KOPT-K1 (cell line): ENCODE measurements at regions not wholly inside any gene's neighbourhood (a gene's known extent, or its start where the extent isn't known, plus 50 kb on each side); places are given as distances from the start of the nearest gene placed in this dataset.

Experiments used
- H3K27ac ChIP-seq: fragments of 200-600 bp; sonication (generic); 2 replicates; pipeline ENCODE4 v1.5.1; 2016; ENCODE audit warnings: antibody characterized with exemption, mild to moderate bottlenecking, low read depth, low read length; ENCODE audit not compliant: poor library complexity, severe bottlenecking
- H3K36me3 ChIP-seq: fragments of 200-600 bp; sonication (generic); 2 replicates; pipeline ENCODE4 v1.5.1; 2017; ENCODE audit warnings: antibody characterized with exemption, mild to moderate bottlenecking, low read length, moderate library complexity; ENCODE audit not compliant: insufficient read depth
- H3K9me3 ChIP-seq: fragments of 200-600 bp; sonication (generic); 2 replicates; pipeline ENCODE4 v1.5.1; 2017; ENCODE audit warnings: antibody characterized with exemption, low read length, mild to moderate bottlenecking; ENCODE audit not compliant: insufficient read depth, poor library complexity, severe bottlenecking

DNA sequence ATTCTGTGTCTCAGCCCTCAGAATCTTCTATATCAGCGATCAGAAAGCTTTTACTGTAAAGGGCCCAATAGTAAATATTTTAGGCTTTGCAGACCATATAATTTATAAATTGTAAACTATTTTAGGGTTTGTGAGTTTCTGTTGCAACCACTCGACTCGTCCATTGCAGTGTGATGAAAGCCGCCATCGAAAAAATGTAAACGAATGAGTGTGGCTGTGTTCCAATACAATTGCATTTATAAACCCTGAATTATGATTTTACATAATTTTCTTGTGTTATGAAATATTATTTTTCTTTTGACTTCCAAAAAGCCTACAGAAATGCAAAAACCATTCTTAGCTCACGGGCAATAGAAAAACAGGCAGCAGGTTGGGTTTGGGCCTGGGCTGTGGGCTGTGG is 62.5 kb upstream of the ADO start:
- no peak overlapping the region for H3K27ac ChIP-seq
- H3K9me3 ChIP-seq, result no peaks in the 10 kb centered on the region
- no peaks in the 10 kb centered on the region for H3K36me3 ChIP-seq

DNA sequence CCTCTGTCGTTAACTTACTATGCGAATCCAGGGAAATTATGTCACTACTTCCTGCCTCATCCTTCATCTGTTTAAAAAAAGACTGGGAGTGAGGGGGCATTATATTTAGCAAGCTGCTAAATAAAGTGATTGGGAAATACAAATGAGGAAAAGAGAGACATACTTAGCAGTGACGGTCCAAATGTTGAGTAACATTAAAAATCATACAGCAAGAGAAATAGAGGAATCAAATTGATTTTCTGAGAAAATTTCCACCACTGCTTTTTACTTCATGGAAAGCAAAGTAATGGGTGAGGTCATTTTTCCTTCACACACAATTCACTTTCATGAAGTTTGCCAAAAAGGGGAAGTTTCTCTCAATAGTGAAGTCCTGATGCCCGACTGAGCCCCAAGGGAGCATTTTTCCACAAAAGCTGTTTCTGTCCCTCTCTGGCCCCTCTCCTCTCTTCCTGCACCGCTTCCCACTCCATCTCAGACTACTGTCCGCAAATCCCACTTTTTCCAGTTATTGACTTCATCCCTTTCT is 61.9 kb upstream of the ADO start:
- Histone ChIP-seq H3K9me3 (no peaks in the 10 kb centered on the region), H3K27ac (no peak overlapping the region), H3K36me3 (no peaks in the 10 kb centered on the region)

DNA sequence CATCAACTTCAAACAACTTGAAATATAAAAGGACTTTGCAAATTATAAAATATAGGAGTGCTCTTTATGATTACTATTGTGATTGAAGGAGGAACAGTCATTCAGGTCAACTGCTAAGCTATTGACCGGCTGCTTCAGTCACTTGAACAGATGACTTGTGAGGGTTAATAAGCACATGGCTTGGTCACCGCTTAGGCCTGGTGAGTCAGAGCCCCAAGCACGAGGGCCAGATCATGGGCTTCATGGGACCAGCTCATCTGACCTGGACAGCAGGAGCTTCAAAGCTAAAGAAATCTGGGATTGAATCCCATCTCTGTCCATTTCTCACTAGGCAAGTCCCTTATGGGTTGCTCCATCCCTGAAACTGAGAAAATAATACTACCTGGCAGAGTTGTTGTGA is 60.4 kb upstream of the ADO start:
- H3K9me3 ChIP-seq, result no peaks in the 10 kb centered on the region
- H3K27ac ChIP-seq, result no peak overlapping the region
- H3K36me3 ChIP-seq, result no peaks in the 10 kb centered on the region

DNA sequence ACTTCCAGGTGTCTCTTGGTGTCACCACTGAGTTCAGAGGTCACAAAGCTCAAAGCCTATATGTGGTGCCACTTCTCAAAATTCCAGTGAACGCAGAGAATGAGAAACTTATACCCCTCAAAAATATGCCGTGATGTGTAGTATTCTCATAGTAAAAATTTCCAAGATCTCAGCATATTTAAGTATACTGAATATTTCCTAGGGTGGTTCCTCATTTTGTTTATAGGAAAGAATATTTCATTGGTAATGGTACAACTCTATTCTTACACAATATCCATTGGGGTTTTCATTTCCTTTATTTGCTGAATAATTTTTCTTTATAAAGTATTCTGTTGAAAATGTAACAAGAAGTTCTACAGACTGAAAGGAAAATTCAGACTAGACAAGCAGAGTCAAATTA is 58.9 kb upstream of the ADO start:
- Histone ChIP-seq H3K36me3 (no peaks in the 10 kb centered on the region), H3K9me3 (no peaks in the 10 kb centered on the region), H3K27ac (no peak overlapping the region)

DNA sequence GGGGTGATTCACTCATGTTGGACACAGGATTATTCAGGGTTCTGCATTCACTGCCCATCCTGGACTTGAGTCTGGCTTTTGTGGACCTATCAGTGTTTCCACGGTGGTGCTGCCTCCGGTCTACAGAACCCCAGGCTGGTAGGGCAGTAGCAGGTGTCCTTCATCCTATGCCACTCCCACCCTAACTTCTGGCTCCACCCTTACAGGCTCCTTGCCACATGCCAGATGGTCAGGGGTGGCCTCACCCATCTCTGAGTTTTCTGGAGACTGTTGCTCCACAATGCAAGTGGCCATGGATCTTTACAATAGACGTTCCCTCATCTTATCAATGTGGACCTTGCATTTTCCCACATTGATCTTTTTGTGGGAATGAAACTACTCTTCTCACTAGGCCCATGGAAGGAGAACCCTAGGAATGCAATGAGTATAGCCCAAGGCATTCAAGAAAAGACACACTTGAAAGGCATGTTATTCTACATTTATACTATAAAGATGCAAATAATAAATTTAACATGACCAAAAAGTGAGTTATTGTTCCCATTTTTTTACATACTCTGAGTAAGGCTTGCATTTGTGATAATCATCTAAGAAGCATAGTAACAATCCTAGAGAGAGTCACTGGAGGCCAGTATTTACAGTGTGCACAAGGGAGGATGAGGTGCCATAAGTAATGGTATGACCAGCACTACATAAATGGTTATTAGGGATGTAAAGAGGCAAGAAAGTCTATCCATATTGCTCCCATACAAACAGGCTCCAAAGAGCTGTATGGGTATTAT is 57.4 kb upstream of the ADO start:
- Histone ChIP-seq H3K9me3 (no peaks in the 10 kb centered on the region), H3K27ac (no peak overlapping the region), H3K36me3 (no peaks in the 10 kb centered on the region)

DNA sequence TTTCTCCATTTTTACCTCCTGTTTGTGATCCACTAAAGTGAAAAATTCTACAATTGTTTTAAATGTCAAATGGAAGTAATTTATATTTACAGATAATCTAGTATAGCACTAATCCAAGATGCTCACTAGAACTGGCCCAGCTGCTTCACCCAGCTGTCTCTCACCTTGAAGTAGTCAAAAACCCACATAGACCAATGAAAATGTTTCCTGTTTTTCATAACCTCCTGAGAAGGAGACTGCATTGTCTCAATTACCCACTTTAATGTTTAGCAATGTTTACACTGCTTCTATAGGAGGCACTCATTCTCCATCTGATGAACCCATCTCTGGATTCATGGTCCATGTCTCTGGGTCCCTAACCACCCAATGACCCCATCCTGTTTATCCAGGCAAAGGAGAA is 56.1 kb upstream of the ADO start:
- Histone ChIP-seq H3K36me3 (no peaks in the 10 kb centered on the region), H3K27ac (no peak overlapping the region), H3K9me3 (no peaks in the 10 kb centered on the region)

DNA sequence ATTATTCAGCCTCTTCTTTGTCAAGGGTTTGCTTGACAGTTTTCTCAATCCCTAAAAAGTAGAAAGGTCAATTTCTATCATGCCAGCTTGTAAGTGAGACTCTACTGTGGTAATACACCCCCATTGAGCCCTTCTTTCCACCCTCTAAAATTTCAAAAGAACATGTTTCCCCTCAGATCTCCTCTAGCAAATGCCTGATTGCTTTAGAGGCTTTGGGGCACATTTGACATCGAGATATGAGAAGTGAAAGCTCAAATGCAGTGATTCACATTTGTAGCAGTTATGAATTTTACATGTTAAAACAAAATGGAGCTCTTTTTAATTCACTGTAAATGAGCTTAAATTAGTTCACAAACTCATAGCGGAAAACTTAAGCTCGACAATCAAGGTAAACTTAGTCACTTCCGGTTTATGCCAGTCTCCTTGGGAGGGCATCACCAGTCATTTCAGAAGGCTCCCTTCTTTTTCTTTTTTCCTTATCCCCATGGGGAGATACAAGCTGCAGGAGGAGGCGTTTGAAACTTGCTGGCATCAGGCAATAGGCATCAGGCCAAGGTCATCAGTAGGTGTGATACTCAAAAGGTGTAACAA is 55.3 kb upstream of the ADO start:
- Histone ChIP-seq H3K36me3 (no peaks in the 10 kb centered on the region), H3K9me3 (no peaks in the 10 kb centered on the region), H3K27ac (no peak overlapping the region)
